Neural cell (in vitro differentiated cells): ENCODE measurements at regions not wholly inside any gene's neighbourhood (a gene's known extent, or its start where the extent isn't known, plus 50 kb on each side); places are given as distances from the start of the nearest gene placed in this dataset.

Source experiments
- H2AFZ ChIP-seq: fragments of 200-600, 300-800 bp; sonication (generic), shearing (Covaris generic); 2 replicates; pipeline ENCODE4 v1.6.0; 2014; ENCODE audit warnings: low read depth, mild to moderate bottlenecking, antibody characterized with exemption, low read length, moderate library complexity
- H3F3A ChIP-seq: fragments of 200-600 bp; shearing (Covaris generic); 2 replicates; pipeline ENCODE4 v1.6.1; 2016; ENCODE audit warnings: mild to moderate bottlenecking, moderate library complexity, mixed read lengths, antibody characterized with exemption, low read length; ENCODE audit not compliant: insufficient read depth, poor library complexity, severe bottlenecking
- H3K27ac ChIP-seq: fragments of 200-600, 300-800 bp; sonication (generic), shearing (Covaris generic); 2 replicates; pipeline ENCODE4 v1.5.1; 2014; ENCODE audit warnings: mild to moderate bottlenecking, low read length, moderate library complexity
- H3K27me3 ChIP-seq: fragments of 300-800, 200-600 bp; sonication (generic), shearing (Covaris generic); 2 replicates; pipeline ENCODE4 v1.6.0; 2014; ENCODE audit warnings: mild to moderate bottlenecking, low read depth, low read length, moderate library complexity; ENCODE audit not compliant: insufficient read depth
- H3K36me3 ChIP-seq: fragments of 300-800, 200-600 bp; sonication (generic), shearing (Covaris generic); 2 replicates; pipeline ENCODE4 v1.5.1; 2014; ENCODE audit warnings: mild to moderate bottlenecking, antibody characterized with exemption, low read length, moderate library complexity; ENCODE audit not compliant: insufficient read depth
- H3K4me2 ChIP-seq: fragments of 300-800, 200-600 bp; sonication (generic), shearing (Covaris generic); 2 replicates; pipeline ENCODE4 v1.6.0; 2014; ENCODE audit warnings: mild to moderate bottlenecking, low read length
- H3K4me3 ChIP-seq: fragments of 300-800, 200-600 bp; sonication (generic), shearing (Covaris generic); 2 replicates; pipeline ENCODE4 v1.5.1; 2014; ENCODE audit warnings: mild to moderate bottlenecking, low read length, moderate library complexity
- H3K79me2 ChIP-seq: fragments of 200-600 bp; shearing (Covaris generic); replicated peaks from 2 replicates; pipeline ENCODE4 v1.6.0; 2014; ENCODE audit warnings: mild to moderate bottlenecking, low read length, moderate library complexity; ENCODE audit not compliant: insufficient read depth
- H3K9ac ChIP-seq: fragments of 300-800, 200-600 bp; sonication (generic), shearing (Covaris generic); 2 replicates; pipeline ENCODE4 v1.6.1; 2016; ENCODE audit warnings: mild to moderate bottlenecking, low read length, mixed read lengths
- H3K9me2 ChIP-seq: fragments of 200-600 bp; shearing (Covaris generic); 2 replicates; pipeline ENCODE4 v1.6.1; 2016; ENCODE audit warnings: mild to moderate bottlenecking, low read length, mixed read lengths; ENCODE audit not compliant: insufficient read depth
- H3K9me3 ChIP-seq: fragments of 200-600, 300-800 bp; sonication (generic), shearing (Covaris generic); 2 replicates; pipeline ENCODE4 v1.6.1; 2016; ENCODE audit warnings: mild to moderate bottlenecking, mixed run types, low read length, moderate library complexity, mixed read lengths
- H4K20me1 ChIP-seq: fragments of 200-600 bp; shearing (Covaris generic); 2 replicates; pipeline ENCODE4 v1.6.1; 2016; ENCODE audit warnings: mild to moderate bottlenecking, mixed run types; ENCODE audit not compliant: insufficient read depth
- EP300 ChIP-seq: fragments of 450-650 bp; conservative IDR thresholded peaks from 2 replicates; pipeline ENCODE4 v1.6.1; 2014; ENCODE audit warnings: antibody characterized with exemption, mild to moderate bottlenecking, moderate library complexity; ENCODE audit not compliant: poor library complexity, severe bottlenecking
- EZH2 ChIP-seq: fragments of 200-600, 300-800 bp; shearing (Covaris generic), sonication (generic); IDR thresholded peaks from 2 replicates; pipeline ENCODE4 v1.6.1; 2014; ENCODE audit warnings: antibody characterized with exemption, low read length, borderline replicate concordance, mild to moderate bottlenecking; ENCODE audit not compliant: insufficient read depth, poor library complexity, severe bottlenecking
- MXI1 ChIP-seq: fragments of 450-650 bp; conservative IDR thresholded peaks from 2 replicates; pipeline ENCODE4 v1.6.1; 2014; ENCODE audit warnings: antibody characterized with exemption, mild to moderate bottlenecking; ENCODE audit not compliant: poor library complexity, severe bottlenecking
- POLR2AphosphoS5 ChIP-seq: IDR thresholded peaks from 2 replicates; pipeline ENCODE4 v1.6.1; 2012
- RAD21 ChIP-seq: fragments of 450-650 bp; conservative IDR thresholded peaks from 2 replicates; pipeline ENCODE4 v1.6.1; 2014; ENCODE audit warnings: antibody characterized with exemption, mild to moderate bottlenecking, moderate library complexity
- SMC3 ChIP-seq: fragments of 450-650 bp; conservative IDR thresholded peaks from 2 replicates; pipeline ENCODE4 v1.6.1; 2014; ENCODE audit warnings: antibody characterized with exemption, mild to moderate bottlenecking, moderate library complexity; ENCODE audit not compliant: poor library complexity
- TAF1 ChIP-seq: IDR thresholded peaks from 2 replicates; pipeline ENCODE4 v1.6.1; 2012; ENCODE audit warnings: low read depth
- TF ChIP-seq, protein P1 (sequence below): fragments of 450-650 bp; IDR thresholded peaks from 2 replicates; pipeline ENCODE4 v1.5.1; 2014; ENCODE audit warnings: antibody characterized with exemption, mild to moderate bottlenecking, moderate library complexity; ENCODE audit not compliant: poor library complexity, severe bottlenecking
- TF ChIP-seq, protein P2 (sequence below): IDR thresholded peaks from 2 replicates; pipeline ENCODE4 v1.6.1; 2012; ENCODE audit warnings: borderline replicate concordance

DNA sequence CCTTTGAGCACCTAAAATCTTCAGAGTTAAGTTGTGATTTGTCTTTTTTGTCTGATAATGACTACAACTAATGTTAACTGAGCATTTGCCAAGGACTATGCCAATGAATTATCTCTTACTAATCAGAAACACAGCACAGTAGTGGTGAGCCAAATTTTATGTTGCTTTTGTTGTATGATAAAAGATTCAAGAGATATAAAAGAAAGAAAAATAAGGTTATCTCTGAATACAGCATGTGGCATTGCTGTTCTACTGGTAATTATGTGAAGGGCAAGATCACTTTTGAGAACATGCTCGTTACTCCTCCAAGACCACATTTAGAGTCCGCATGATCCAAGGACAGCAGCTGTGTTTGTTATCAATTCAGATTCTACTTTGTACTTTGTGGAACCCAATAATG, 133.4 kb upstream of the MYLIP start:
- Histone ChIP-seq H3K27ac (no peak overlapping the region), H3K36me3 (no peaks in the 10 kb centered on the region), H3K79me2 (no peaks in the 10 kb centered on the region), H3K9me3 (no peaks in the 10 kb centered on the region), H3K9me2 (no peaks in the 10 kb centered on the region), H2AFZ (no peak overlapping the region), H3K4me2 (no peak overlapping the region), H3K27me3 (no peaks in the 10 kb centered on the region), H4K20me1 (no peaks in the 10 kb centered on the region), H3F3A (no peaks in the 10 kb centered on the region), H3K9ac (no peak overlapping the region), H3K4me3 (no peak overlapping the region)
- TF ChIP-seq POLR2AphosphoS5 (no peak), MXI1 (no peak), TAF1 (no peak), SMC3 (no peak), RAD21 (no peak), EP300 (no peak), EZH2 (no peak)
- TF ChIP-seq, protein P1, sequence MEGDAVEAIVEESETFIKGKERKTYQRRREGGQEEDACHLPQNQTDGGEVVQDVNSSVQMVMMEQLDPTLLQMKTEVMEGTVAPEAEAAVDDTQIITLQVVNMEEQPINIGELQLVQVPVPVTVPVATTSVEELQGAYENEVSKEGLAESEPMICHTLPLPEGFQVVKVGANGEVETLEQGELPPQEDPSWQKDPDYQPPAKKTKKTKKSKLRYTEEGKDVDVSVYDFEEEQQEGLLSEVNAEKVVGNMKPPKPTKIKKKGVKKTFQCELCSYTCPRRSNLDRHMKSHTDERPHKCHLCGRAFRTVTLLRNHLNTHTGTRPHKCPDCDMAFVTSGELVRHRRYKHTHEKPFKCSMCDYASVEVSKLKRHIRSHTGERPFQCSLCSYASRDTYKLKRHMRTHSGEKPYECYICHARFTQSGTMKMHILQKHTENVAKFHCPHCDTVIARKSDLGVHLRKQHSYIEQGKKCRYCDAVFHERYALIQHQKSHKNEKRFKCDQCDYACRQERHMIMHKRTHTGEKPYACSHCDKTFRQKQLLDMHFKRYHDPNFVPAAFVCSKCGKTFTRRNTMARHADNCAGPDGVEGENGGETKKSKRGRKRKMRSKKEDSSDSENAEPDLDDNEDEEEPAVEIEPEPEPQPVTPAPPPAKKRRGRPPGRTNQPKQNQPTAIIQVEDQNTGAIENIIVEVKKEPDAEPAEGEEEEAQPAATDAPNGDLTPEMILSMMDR, result no peak
- TF ChIP-seq, protein P2, sequence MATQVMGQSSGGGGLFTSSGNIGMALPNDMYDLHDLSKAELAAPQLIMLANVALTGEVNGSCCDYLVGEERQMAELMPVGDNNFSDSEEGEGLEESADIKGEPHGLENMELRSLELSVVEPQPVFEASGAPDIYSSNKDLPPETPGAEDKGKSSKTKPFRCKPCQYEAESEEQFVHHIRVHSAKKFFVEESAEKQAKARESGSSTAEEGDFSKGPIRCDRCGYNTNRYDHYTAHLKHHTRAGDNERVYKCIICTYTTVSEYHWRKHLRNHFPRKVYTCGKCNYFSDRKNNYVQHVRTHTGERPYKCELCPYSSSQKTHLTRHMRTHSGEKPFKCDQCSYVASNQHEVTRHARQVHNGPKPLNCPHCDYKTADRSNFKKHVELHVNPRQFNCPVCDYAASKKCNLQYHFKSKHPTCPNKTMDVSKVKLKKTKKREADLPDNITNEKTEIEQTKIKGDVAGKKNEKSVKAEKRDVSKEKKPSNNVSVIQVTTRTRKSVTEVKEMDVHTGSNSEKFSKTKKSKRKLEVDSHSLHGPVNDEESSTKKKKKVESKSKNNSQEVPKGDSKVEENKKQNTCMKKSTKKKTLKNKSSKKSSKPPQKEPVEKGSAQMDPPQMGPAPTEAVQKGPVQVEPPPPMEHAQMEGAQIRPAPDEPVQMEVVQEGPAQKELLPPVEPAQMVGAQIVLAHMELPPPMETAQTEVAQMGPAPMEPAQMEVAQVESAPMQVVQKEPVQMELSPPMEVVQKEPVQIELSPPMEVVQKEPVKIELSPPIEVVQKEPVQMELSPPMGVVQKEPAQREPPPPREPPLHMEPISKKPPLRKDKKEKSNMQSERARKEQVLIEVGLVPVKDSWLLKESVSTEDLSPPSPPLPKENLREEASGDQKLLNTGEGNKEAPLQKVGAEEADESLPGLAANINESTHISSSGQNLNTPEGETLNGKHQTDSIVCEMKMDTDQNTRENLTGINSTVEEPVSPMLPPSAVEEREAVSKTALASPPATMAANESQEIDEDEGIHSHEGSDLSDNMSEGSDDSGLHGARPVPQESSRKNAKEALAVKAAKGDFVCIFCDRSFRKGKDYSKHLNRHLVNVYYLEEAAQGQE, result no peak

DNA sequence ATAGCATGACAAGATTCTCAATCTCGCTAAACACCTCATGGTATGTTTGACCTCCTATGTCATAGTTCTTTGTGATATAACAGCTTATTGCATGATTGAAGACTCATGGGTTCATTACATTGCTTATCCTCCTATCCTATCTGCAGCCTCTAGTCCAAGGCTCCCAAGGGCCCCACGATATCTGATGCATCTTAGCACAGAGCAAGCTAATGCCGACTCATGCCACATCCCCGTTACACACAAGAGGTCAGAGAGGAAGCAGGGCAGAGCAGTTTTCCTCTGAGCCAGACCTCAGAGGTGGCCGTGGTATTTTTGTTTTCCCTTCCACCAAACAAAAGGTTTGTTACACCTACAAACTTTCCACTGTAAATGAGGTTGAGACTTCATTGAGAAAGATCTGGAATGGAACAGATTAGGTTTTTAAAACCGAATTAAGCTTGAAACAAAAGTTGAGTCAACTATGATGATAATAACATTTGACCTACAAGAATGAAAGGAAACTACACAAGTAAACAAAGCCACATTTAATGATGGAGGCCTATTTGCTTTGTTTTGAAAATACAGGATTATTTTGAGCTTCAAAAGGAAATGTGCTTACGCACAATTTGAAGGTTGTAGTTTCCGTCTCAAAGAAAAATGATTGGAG, 133.9 kb upstream of the MYLIP start:
- H3K79me2 ChIP-seq, result no peaks in the 10 kb centered on the region
- H2AFZ ChIP-seq, result no peak overlapping the region
- H3K9me3 ChIP-seq, result no peaks in the 10 kb centered on the region
- H3K27ac ChIP-seq, result no peak overlapping the region
- no peak overlapping the region for H3K9ac ChIP-seq
- H4K20me1 ChIP-seq, result no peaks in the 10 kb centered on the region
- H3K4me3 ChIP-seq, result no peak overlapping the region
- no peaks in the 10 kb centered on the region for H3K9me2 ChIP-seq
- H3K4me2 ChIP-seq, result no peak overlapping the region
- H3F3A ChIP-seq, result no peaks in the 10 kb centered on the region
- no peaks in the 10 kb centered on the region for H3K27me3 ChIP-seq
- no peaks in the 10 kb centered on the region for H3K36me3 ChIP-seq
- TF ChIP-seq RAD21, result no peak
- TF ChIP-seq, protein P2, result no peak
- TF ChIP-seq EP300, result no peak
- TF ChIP-seq EZH2, result no peak
- no peak for TF ChIP-seq MXI1
- no peak for TF ChIP-seq SMC3
- no peak for TF ChIP-seq TAF1
- TF ChIP-seq, protein P1, result no peak
- no peak for TF ChIP-seq POLR2AphosphoS5
